ENCODE measurements at regions not wholly inside any gene's neighbourhood (a gene's known extent, or its start where the extent isn't known, plus 50 kb on each side); places are given as distances from the start of the nearest gene placed in this dataset.

GRCh38 chr4:42789041-42789567, 103.4 kb upstream of the GRXCR1 start (continued):
- TF ChIP-seq ZNF425 (CRISPR knock-in tag; conservative IDR thresholded peaks at IDR 0.05) (no peak), STAT6 (CRISPR knock-in tag; conservative IDR thresholded peaks at IDR 0.05; ENCODE audit: low read depth) (no peak), ZNF396 (CRISPR knock-in tag; IDR thresholded peaks at IDR 0.05; ENCODE audit: borderline replicate concordance) (no peak)

- peaks cover 24% of the 10 kb centered on the region for H3K4me1 Mint-ChIP-seq
- CTCF ChIA-PET = interaction anchor here (1.1 to 2.8 kb wide), 3 partner anchors 19 to 219 kb away, joined by 4 to 10 read pairs (median 8); no protein-coding TSS in a partner anchor
Measured at GRCh38 chr4:42787079-42787463, 105.4 kb upstream of the GRXCR1 start.

More at GRCh38 chr4:42787079-42787463, 105.4 kb upstream of the GRXCR1 start:
- no peak for TF ChIP-seq TEAD1 (CRISPR knock-in tag; IDR thresholded peaks at IDR 0.05)
- no peak for TF ChIP-seq HMGA2 (CRISPR knock-in tag; IDR thresholded peaks at IDR 0.05)
- no peak for TF ChIP-seq ETV6 (CRISPR knock-in tag; IDR thresholded peaks at IDR 0.05)
- no peak for TF ChIP-seq ZNF425 (CRISPR knock-in tag; conservative IDR thresholded peaks at IDR 0.05)
- no peak for TF ChIP-seq FOXJ3 (CRISPR knock-in tag; IDR thresholded peaks at IDR 0.05; ENCODE audit: borderline replicate concordance)
- no peak for TF ChIP-seq NFATC4 (CRISPR knock-in tag; IDR thresholded peaks at IDR 0.05)
- no peak for TF ChIP-seq JUN (CRISPR knock-in tag; IDR thresholded peaks at IDR 0.05)
- TF ChIP-seq E2F5 (CRISPR knock-in tag; IDR thresholded peaks at IDR 0.05) = no peak
- TF ChIP-seq ZNF396 (CRISPR knock-in tag; IDR thresholded peaks at IDR 0.05; ENCODE audit: borderline replicate concordance) = no peak
- no peak for TF ChIP-seq MXD4 (CRISPR knock-in tag; IDR thresholded peaks at IDR 0.05; ENCODE audit: borderline replicate concordance)
- TF ChIP-seq IRF2 (CRISPR knock-in tag; IDR thresholded peaks at IDR 0.05; ENCODE audit: borderline replicate concordance, low read depth) = no peak
- TF ChIP-seq ZSCAN18 (CRISPR knock-in tag; IDR thresholded peaks at IDR 0.05) = no peak
- no peak for TF ChIP-seq ZNF423 (CRISPR knock-in tag; IDR thresholded peaks at IDR 0.05)
- no peak for TF ChIP-seq PREB (CRISPR knock-in tag; IDR thresholded peaks at IDR 0.05; ENCODE audit: borderline replicate concordance)
- Mint-ChIP-seq H3K4me3 (no peak overlapping the region), H3K27me3 (ENCODE audit: low read depth) (no peaks in the 10 kb centered on the region; the same call in 1 of the 2 replicates), H3K27ac (no peak overlapping the region), H3K36me3 (no peaks in the 10 kb centered on the region), H3K9me3 (0 out of 2 replicates have a peak, but pooled peaks cover 8% of the 10 kb centered on the region)
- ATAC-seq (no peak), DNase-seq (ENCODE audit: low spot score) (no peak)
- POLR2A ChIA-PET = no interaction called here

All from WTC11 (cell line).